Mesenchymal stem cell (in vitro differentiated cells and primary cell): ENCODE measurements at regions not wholly inside any gene's neighbourhood (a gene's known extent, or its start where the extent isn't known, plus 50 kb on each side); places are given as distances from the start of the nearest gene placed in this dataset. TPM values are rescaled to one million over a fixed set of nuclear protein-coding genes. Genes with fewer than 3 reads are reported as not detected.

ENCODE experiments used
- DNase-seq: peaks from one replicate; pipeline ENCODE4 v3.0.0-alpha.2; 2013
- H2AFZ ChIP-seq: one replicate; pipeline ENCODE4 v1.6.1; 2013; ENCODE audit warnings: low read depth, mild to moderate bottlenecking, control low read depth, inconsistent platforms, low read length, moderate library complexity
- H2AK5ac ChIP-seq: 2 replicates; pipeline ENCODE4 v1.6.1; 2013; ENCODE audit warnings: low read length, moderate library complexity, mild to moderate bottlenecking, inconsistent platforms; ENCODE audit not compliant: severe bottlenecking
- H2BK120ac ChIP-seq: one replicate; pipeline ENCODE4 v1.6.1; 2013; ENCODE audit warnings: low read depth, mild to moderate bottlenecking, inconsistent platforms, low read length, moderate library complexity
- H2BK12ac ChIP-seq, 2 experiments: one replicate each; pipeline ENCODE4 v1.6.1; 2013; ENCODE audit warnings: inconsistent platforms in 2 of 2, low read length in 2 of 2, mild to moderate bottlenecking in 2 of 2, moderate library complexity in 2 of 2, control low read depth in 1 of 2
- H2BK15ac ChIP-seq: one replicate; pipeline ENCODE4 v1.6.1; 2013; ENCODE audit warnings: mild to moderate bottlenecking, low read depth, inconsistent platforms; ENCODE audit not compliant: poor library complexity, severe bottlenecking
- H2BK5ac ChIP-seq: 2 replicates; pipeline ENCODE4 v1.6.1; 2013; ENCODE audit warnings: low read depth, mild to moderate bottlenecking, low read length, control low read depth, inconsistent platforms; ENCODE audit not compliant: poor library complexity, severe bottlenecking
- H3K14ac ChIP-seq, 2 experiments: one replicate each; pipeline ENCODE4 v1.6.1; 2013; ENCODE audit warnings: inconsistent platforms in 2 of 2, low read length in 2 of 2, control low read depth in 1 of 2, mild to moderate bottlenecking in 1 of 2, moderate library complexity in 1 of 2
- H3K18ac ChIP-seq, 2 experiments: one replicate each; pipeline ENCODE4 v1.6.1; 2013; ENCODE audit warnings: inconsistent platforms in 2 of 2, low read length in 2 of 2, control low read depth in 1 of 2, low read depth in 1 of 2, mild to moderate bottlenecking in 1 of 2
- H3K23ac ChIP-seq, 2 experiments: one replicate each; pipeline ENCODE4 v1.6.1; 2013; ENCODE audit warnings: inconsistent platforms in 2 of 2, low read length in 2 of 2, mild to moderate bottlenecking in 2 of 2, moderate library complexity in 2 of 2, control low read depth in 1 of 2
- H3K27ac ChIP-seq: 2 replicates; pipeline ENCODE4 v1.5.1; 2013; ENCODE audit warnings: mild to moderate bottlenecking, moderate library complexity, low read length, control low read depth, inconsistent platforms; ENCODE audit not compliant: poor library complexity, severe bottlenecking
- H3K27me3 ChIP-seq, 2 experiments: 2 replicates each; pipeline versions ENCODE4 v1.6.1 to v1.7.0; 2013; ENCODE audit warnings: low read length in 2 of 2, mild to moderate bottlenecking in 2 of 2, moderate library complexity in 2 of 2, control low read depth in 1 of 2, inconsistent platforms in 1 of 2; ENCODE audit not compliant: control insufficient read depth in 1 of 2, insufficient read depth in 1 of 2
- H3K36me3 ChIP-seq, 2 experiments: 2 replicates each; pipeline versions ENCODE4 v1.6.1 to v1.7.0; 2013; ENCODE audit warnings: low read length in 2 of 2, control low read depth in 1 of 2, inconsistent platforms in 1 of 2, low read depth in 1 of 2, mild to moderate bottlenecking in 1 of 2; ENCODE audit not compliant: insufficient read depth in 2 of 2, control insufficient read depth in 1 of 2
- H3K4ac ChIP-seq, 2 experiments: one replicate each; pipeline ENCODE4 v1.6.1; 2013; ENCODE audit warnings: inconsistent platforms in 2 of 2, low read length in 2 of 2, mild to moderate bottlenecking in 2 of 2, moderate library complexity in 2 of 2, control low read depth in 1 of 2, low read depth in 1 of 2
- H3K4me1 ChIP-seq: 2 replicates; pipeline ENCODE4 v1.6.1; 2013; ENCODE audit warnings: low read depth, low read length, control low read depth; ENCODE audit not compliant: control insufficient read depth, insufficient read depth
- H3K4me2 ChIP-seq: 2 replicates; pipeline ENCODE4 v1.6.1; 2013; ENCODE audit warnings: low read length, mild to moderate bottlenecking, inconsistent platforms; ENCODE audit not compliant: poor library complexity, severe bottlenecking
- H3K4me3 ChIP-seq, 2 experiments: 2 replicates each; pipeline versions ENCODE4 v1.5.1 to v1.7.0; 2013; ENCODE audit warnings: low read length in 2 of 2, mild to moderate bottlenecking in 2 of 2, control low read depth in 1 of 2, low read depth in 1 of 2; ENCODE audit not compliant: insufficient read depth in 1 of 2
- H3K79me1 ChIP-seq: replicated peaks from 2 replicates; pipeline ENCODE4 v1.6.1; 2013; ENCODE audit warnings: mild to moderate bottlenecking, control low read depth, low read length, inconsistent platforms; ENCODE audit not compliant: poor library complexity, severe bottlenecking
- H3K9ac ChIP-seq: 2 replicates; pipeline ENCODE4 v1.7.0; 2013; ENCODE audit warnings: mild to moderate bottlenecking, low read length, moderate library complexity
- H3K9me3 ChIP-seq: 2 replicates; pipeline ENCODE4 v1.7.0; 2013; ENCODE audit warnings: mild to moderate bottlenecking, low read length; ENCODE audit not compliant: control insufficient read depth
- H4K8ac ChIP-seq: one replicate; pipeline ENCODE4 v1.6.1; 2013; ENCODE audit warnings: inconsistent platforms, mild to moderate bottlenecking, low read length, moderate library complexity
- H4K91ac ChIP-seq: one replicate; pipeline ENCODE4 v1.6.1; 2013; ENCODE audit warnings: mild to moderate bottlenecking, low read length, inconsistent platforms
- WGBS: methylation state at CpG from one replicate; pipeline ENCODE4 v1.1.7; 2013; ENCODE audit warnings: mixed read lengths; 5-methylcytosine and 5-hydroxymethylcytosine counted together
- small RNA-seq: library from polyadenylated mRNA; stranded (forward); fragments of <200 nt; extraction: miRNeasy Mini kit (QIAGEN cat#:217004); gene quantifications from one replicate; pipeline ENCODE3, GENCODE V24; 2013; ENCODE audit warnings: low read depth

GRCh38 chrX:146264763-146265375 is 447.2 kb downstream of the SLITRK2 start:
- H3K36me3 ChIP-seq = no peaks in the 10 kb centered on the region
- H3K9me3 ChIP-seq = no peaks in the 10 kb centered on the region
- H2BK12ac ChIP-seq = no peak overlapping the region
- H3K14ac ChIP-seq = no peak overlapping the region
- H4K91ac ChIP-seq = no peak overlapping the region
- no peaks in the 10 kb centered on the region for H3K79me1 ChIP-seq
- H2BK120ac ChIP-seq = no peak overlapping the region
- H4K8ac ChIP-seq = no peak overlapping the region
- H2AK5ac ChIP-seq = no peak overlapping the region
- no peaks in the 10 kb centered on the region for H3K4me1 ChIP-seq
- H3K4me3 ChIP-seq = no peak overlapping the region
- no peak overlapping the region for H3K4me2 ChIP-seq
- no peak overlapping the region for H2AFZ ChIP-seq
- no peak overlapping the region for H2BK5ac ChIP-seq
- H3K27me3 ChIP-seq = no peaks in the 10 kb centered on the region
- H2BK15ac ChIP-seq = no peak overlapping the region
- no peak overlapping the region for H3K9ac ChIP-seq
- DNase-seq = no peak
- H3K23ac ChIP-seq = no peak overlapping the region
- WGBS = 52% methylated on average over 4 of the region's 8 CpGs
- no peak overlapping the region for H3K27ac ChIP-seq
- H3K4ac ChIP-seq = no peak overlapping the region
- no peak overlapping the region for H3K18ac ChIP-seq

GRCh38 chrX:146278381-146278780 is 460.8 kb downstream of the SLITRK2 start:
- no peaks in the 10 kb centered on the region for H3K27me3 ChIP-seq
- no peak overlapping the region for H3K18ac ChIP-seq
- no peak overlapping the region for H2BK15ac ChIP-seq
- 57% methylated on average over 2 of the region's 2 CpGs for WGBS
- no peak overlapping the region for H3K9ac ChIP-seq
- peaks cover 7% of the 10 kb centered on the region for H3K9me3 ChIP-seq
- no peaks in the 10 kb centered on the region for H3K4me1 ChIP-seq
- H3K14ac ChIP-seq = no peak overlapping the region
- DNase-seq = no peak
- no peak overlapping the region for H3K4me2 ChIP-seq
- no peak overlapping the region for H2AFZ ChIP-seq
- no peak overlapping the region for H3K23ac ChIP-seq
- no peak overlapping the region for H4K91ac ChIP-seq
- no peak overlapping the region for H2BK12ac ChIP-seq
- H3K79me1 ChIP-seq = no peaks in the 10 kb centered on the region
- no peak overlapping the region for H2BK120ac ChIP-seq
- H2BK5ac ChIP-seq = no peak overlapping the region
- no peak overlapping the region for H3K4ac ChIP-seq
- no peak overlapping the region for H4K8ac ChIP-seq
- no peak overlapping the region for H3K27ac ChIP-seq
- no peaks in the 10 kb centered on the region for H3K36me3 ChIP-seq
- H3K4me3 ChIP-seq = no peak overlapping the region
- no peak overlapping the region for H2AK5ac ChIP-seq

Small RNA genes in the stretch of these regions (small RNA-seq; reads per million reads assigned to genes)
- gene MIR888 = not detected
- gene MIR890 = not detected
- 5.2 reads per million, percentile 56 among the genes with 10 or more reads in this experiment for gene MIR891A
- not detected for gene MIR891B
- not detected for gene MIR892A
- gene MIR892B = not detected
- gene MIR892C = not detected
